HEK293 (cell line): ENCODE measurements at regions not wholly inside any gene's neighbourhood (a gene's known extent, or its start where the extent isn't known, plus 50 kb on each side); places are given as distances from the start of the nearest gene placed in this dataset.
A peak's percentile ranks its signal among the peaks of the same experiment; 100 is the strongest.
"Not testable (repeated sequence)": the region's sequence is repeated elsewhere in the genome, so short reads cannot be mapped to it uniquely, and the experiment has no call there.

ENCODE experiments used
- CTCF ChIA-PET: fragments of 350-600 bp; formaldehyde crosslinking; extraction: SDS; loops from one replicate; lab custom pipeline; 2021; ENCODE audit warnings: antibody characterized with exemption; lab: Yijun Ruan, JAX
- POLR2A ChIA-PET: fragments of 300-600 bp; formaldehyde crosslinking; extraction: SDS; loops from one replicate; lab custom pipeline; 2020; ENCODE audit warnings: antibody characterized with exemption, inconsistent platforms; lab: Yijun Ruan, JAX
- H3K27ac ChIP-seq: fragments of 200-500 bp; sonication (Bioruptor generic); 2 replicates; pipeline ENCODE4 v1.5.1; 2014; ENCODE audit warnings: low read depth, low read length, control low read depth, inconsistent platforms; ENCODE audit errors: extremely low read depth
- H3K36me3 ChIP-seq, 2 experiments: fragments of 200-500 bp in 1 of 2; sonication (Bioruptor generic) in 1 of 2; 1 replicate in 1 of 2; 2 replicates in 1 of 2; pipeline ENCODE4 v1.5.1; 2014 to 2017; ENCODE audit warnings: inconsistent platforms in 2 of 2, low read length in 2 of 2; ENCODE audit not compliant: control insufficient read depth in 2 of 2, insufficient read depth in 1 of 2
- H3K4me1 ChIP-seq: fragments of 200-500 bp; sonication (Bioruptor generic); 2 replicates; pipeline ENCODE4 v1.5.1; 2014; ENCODE audit warnings: mild to moderate bottlenecking, low read length, inconsistent platforms; ENCODE audit not compliant: control insufficient read depth, insufficient read depth
- H3K4me3 ChIP-seq: 2 replicates; pipeline ENCODE4 v1.5.1; 2011; ENCODE audit warnings: low read depth, mild to moderate bottlenecking, control low read depth, low read length, moderate library complexity
- H3K9me3 ChIP-seq: fragments of 200-500 bp; sonication (Bioruptor generic); 2 replicates; pipeline ENCODE4 v1.5.1; 2014; ENCODE audit warnings: low read depth, low read length, inconsistent platforms; ENCODE audit not compliant: control insufficient read depth, insufficient read depth
- RBAK ChIP-seq: fragments of 450-650 bp; formaldehyde crosslinking; IDR thresholded peaks from 2 replicates; pipeline ENCODE4 v1.5.1; 2016; ENCODE audit warnings: missing biosample characterization, missing genetic modification characterization
- SETDB1 ChIP-seq: IDR thresholded peaks from one replicate; pipeline ENCODE4 v1.6.1; 2017; ENCODE audit warnings: mild to moderate bottlenecking, low read length, moderate library complexity, mixed read lengths; ENCODE audit not compliant: insufficient read length
- TRIM28 ChIP-seq: IDR thresholded peaks from 2 replicates; pipeline ENCODE4 v1.6.1; 2011; ENCODE audit warnings: low read length, control low read depth, borderline replicate concordance
- WT1 ChIP-seq: fragments of 450-650 bp; formaldehyde crosslinking; IDR thresholded peaks from 2 replicates; pipeline ENCODE4 v1.5.1; 2016; ENCODE audit warnings: missing biosample characterization, missing genetic modification characterization
- ZBTB6 ChIP-seq: fragments of 450-650 bp; formaldehyde crosslinking; IDR thresholded peaks from 2 replicates; pipeline ENCODE4 v1.5.1; 2017; ENCODE audit warnings: missing biosample characterization, missing genetic modification characterization
- ZNF10 ChIP-seq: fragments of 450-650 bp; formaldehyde crosslinking; IDR thresholded peaks from 2 replicates; pipeline ENCODE4 v1.5.1; 2017; ENCODE audit warnings: missing biosample characterization, missing genetic modification characterization
- ZNF202 ChIP-seq: fragments of 450-650 bp; formaldehyde crosslinking; IDR thresholded peaks from 2 replicates; pipeline ENCODE4 v1.5.1; 2016; ENCODE audit warnings: missing biosample characterization, missing genetic modification characterization, borderline replicate concordance
- ZNF280C ChIP-seq: fragments of 450-650 bp; formaldehyde crosslinking; IDR thresholded peaks from 2 replicates; pipeline ENCODE4 v1.5.1; 2016; ENCODE audit warnings: missing biosample characterization, missing genetic modification characterization
- ZNF302 ChIP-seq: fragments of 450-650 bp; formaldehyde crosslinking; IDR thresholded peaks from 2 replicates; pipeline ENCODE4 v1.5.1; 2016; ENCODE audit warnings: missing biosample characterization, missing genetic modification characterization, low read depth
- ZNF404 ChIP-seq: fragments of 450-650 bp; formaldehyde crosslinking; IDR thresholded peaks from 2 replicates; pipeline ENCODE4 v1.5.1; 2017; ENCODE audit warnings: missing biosample characterization, missing genetic modification characterization
- ZNF433 ChIP-seq: fragments of 450-650 bp; formaldehyde crosslinking; IDR thresholded peaks from 2 replicates; pipeline ENCODE4 v1.5.1; 2016; ENCODE audit warnings: missing biosample characterization, missing genetic modification characterization, low read depth
- ZNF488 ChIP-seq: fragments of 450-650 bp; formaldehyde crosslinking; IDR thresholded peaks from 2 replicates; pipeline ENCODE4 v1.5.1; 2016; ENCODE audit warnings: missing biosample characterization, missing genetic modification characterization
- ZNF529 ChIP-seq: fragments of 450-650 bp; formaldehyde crosslinking; IDR thresholded peaks from 2 replicates; pipeline ENCODE4 v1.5.1; 2017; ENCODE audit warnings: missing genetic modification characterization, missing biosample characterization; ENCODE audit not compliant: insufficient replicate concordance
- TF ChIP-seq, protein P1 (sequence below): fragments of 450-650 bp; formaldehyde crosslinking; IDR thresholded peaks from 2 replicates; pipeline ENCODE4 v1.5.1; 2016; ENCODE audit warnings: missing biosample characterization, missing genetic modification characterization
- TF ChIP-seq, protein P2 (sequence below): fragments of 450-650 bp; formaldehyde crosslinking; IDR thresholded peaks from 2 replicates; pipeline ENCODE4 v1.5.1; 2016; ENCODE audit warnings: missing biosample characterization, missing genetic modification characterization
- TF ChIP-seq, protein P3 (sequence below): fragments of 450-650 bp; formaldehyde crosslinking; IDR thresholded peaks from 2 replicates; pipeline ENCODE4 v1.5.1; 2016; ENCODE audit warnings: missing biosample characterization, missing genetic modification characterization

GRCh38 chr5:17336054-17336453 lies 118.6 kb downstream of the BASP1 start:
- POLR2A ChIA-PET, result no interaction called here

DNA sequence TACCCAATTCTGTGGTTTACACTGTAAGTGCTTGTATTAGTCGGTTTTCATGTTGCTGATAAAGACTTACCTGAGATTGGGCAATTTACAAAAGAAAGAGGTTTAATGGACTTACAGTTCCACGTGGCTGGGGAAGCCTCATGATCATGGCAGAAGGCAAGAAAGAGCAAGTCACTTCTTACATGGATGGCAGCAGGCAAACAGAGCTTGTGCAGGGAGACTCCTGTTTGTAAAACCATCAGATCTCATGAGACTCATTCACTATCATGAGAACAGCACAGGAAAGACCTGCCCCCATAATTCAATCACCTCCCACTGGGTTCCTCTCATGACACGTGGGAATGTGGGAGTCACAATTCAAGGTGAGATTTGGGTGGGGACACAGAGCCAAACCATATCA lies 119.3 kb downstream of the BASP1 start:
- TF ChIP-seq SETDB1, result peak; percentile 90
- TF ChIP-seq, protein P1, sequence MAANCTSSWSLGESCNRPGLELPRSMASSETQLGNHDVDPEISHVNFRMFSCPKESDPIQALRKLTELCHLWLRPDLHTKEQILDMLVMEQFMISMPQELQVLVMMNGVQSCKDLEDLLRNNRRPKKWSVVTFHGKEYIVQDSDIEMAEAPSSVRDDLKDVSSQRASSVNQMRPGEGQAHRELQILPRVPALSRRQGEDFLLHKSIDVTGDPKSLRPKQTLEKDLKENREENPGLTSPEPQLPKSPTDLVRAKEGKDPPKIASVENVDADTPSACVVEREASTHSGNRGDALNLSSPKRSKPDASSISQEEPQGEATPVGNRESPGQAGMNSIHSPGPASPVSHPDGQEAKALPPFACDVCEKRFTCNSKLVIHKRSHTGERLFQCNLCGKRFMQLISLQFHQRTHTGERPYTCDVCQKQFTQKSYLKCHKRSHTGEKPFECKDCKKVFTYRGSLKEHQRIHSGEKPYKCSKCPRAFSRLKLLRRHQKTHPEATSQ, result peak; percentile 65; the same call in 1 of the 2 replicates
- peak; percentile 43; the same call in 1 of the 2 replicates for TF ChIP-seq TRIM28
- H3K36me3 ChIP-seq, H3K27ac ChIP-seq, H3K9me3 ChIP-seq, H3K4me3 ChIP-seq, POLR2A ChIA-PET: not testable (repeated sequence)
- peaks cover 19% of the 10 kb centered on the region for H3K4me1 ChIP-seq
- CTCF ChIA-PET, result interaction anchor here (0.6 to 0.7 kb wide), 2 partner anchors 33 to 543 kb away, joined by 3 read pairs; no protein-coding TSS in a partner anchor

More at GRCh38 chr5:17336054-17336453, 118.6 kb downstream of the BASP1 start:
- Histone ChIP-seq H3K27ac (no peak overlapping the region), H3K36me3 (no peaks in the 10 kb centered on the region), H3K4me1 (peaks cover 12% of the 10 kb centered on the region), H3K9me3 (peaks cover 2% of the 10 kb centered on the region), H3K4me3 (no peak overlapping the region)
- CTCF ChIA-PET, result interaction anchor here (0.6 kb wide), 1 partner anchor 32 kb away, joined by 3 read pairs; no protein-coding TSS in a partner anchor
- no peak for TF ChIP-seq ZBTB6 (tag by site-specific recombination)
- TF ChIP-seq ZNF10, result no peak
- no peak for TF ChIP-seq ZNF433 (tag by site-specific recombination)
- no peak for TF ChIP-seq ZNF488
- TF ChIP-seq RBAK (tag by site-specific recombination), result no peak
- no peak for TF ChIP-seq ZNF202 (tag by site-specific recombination)
- no peak for TF ChIP-seq ZNF280C (tag by site-specific recombination)
- TF ChIP-seq, protein P2, sequence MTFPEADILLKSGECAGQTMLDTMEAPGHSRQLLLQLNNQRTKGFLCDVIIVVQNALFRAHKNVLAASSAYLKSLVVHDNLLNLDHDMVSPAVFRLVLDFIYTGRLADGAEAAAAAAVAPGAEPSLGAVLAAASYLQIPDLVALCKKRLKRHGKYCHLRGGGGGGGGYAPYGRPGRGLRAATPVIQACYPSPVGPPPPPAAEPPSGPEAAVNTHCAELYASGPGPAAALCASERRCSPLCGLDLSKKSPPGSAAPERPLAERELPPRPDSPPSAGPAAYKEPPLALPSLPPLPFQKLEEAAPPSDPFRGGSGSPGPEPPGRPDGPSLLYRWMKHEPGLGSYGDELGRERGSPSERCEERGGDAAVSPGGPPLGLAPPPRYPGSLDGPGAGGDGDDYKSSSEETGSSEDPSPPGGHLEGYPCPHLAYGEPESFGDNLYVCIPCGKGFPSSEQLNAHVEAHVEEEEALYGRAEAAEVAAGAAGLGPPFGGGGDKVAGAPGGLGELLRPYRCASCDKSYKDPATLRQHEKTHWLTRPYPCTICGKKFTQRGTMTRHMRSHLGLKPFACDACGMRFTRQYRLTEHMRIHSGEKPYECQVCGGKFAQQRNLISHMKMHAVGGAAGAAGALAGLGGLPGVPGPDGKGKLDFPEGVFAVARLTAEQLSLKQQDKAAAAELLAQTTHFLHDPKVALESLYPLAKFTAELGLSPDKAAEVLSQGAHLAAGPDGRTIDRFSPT (tag by site-specific recombination), result no peak
- no peak for TF ChIP-seq ZNF529 (tag by site-specific recombination)
- TF ChIP-seq WT1, result no peak
- TF ChIP-seq ZNF404 (tag by site-specific recombination), result no peak
- TF ChIP-seq, protein P3, sequence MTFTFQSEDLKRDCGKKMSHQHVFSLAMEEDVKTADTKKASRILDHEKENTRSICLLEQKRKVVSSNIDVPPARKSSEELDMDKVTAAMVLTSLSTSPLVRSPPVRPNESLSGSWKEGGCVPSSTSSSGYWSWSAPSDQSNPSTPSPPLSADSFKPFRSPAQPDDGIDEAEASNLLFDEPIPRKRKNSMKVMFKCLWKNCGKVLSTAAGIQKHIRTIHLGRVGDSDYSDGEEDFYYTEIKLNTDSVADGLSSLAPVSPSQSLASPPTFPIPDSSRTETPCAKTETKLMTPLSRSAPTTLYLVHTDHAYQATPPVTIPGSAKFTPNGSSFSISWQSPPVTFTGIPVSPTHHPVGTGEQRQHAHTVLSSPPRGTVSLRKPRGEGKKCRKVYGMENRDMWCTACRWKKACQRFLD (tag by site-specific recombination), result no peak
- no peak for TF ChIP-seq ZNF302 (tag by site-specific recombination)
- TF ChIP-seq, all 188 proteins: peak for 0
